Colon (tissue), 2 donors: ENCODE measurements at regions not wholly inside any gene's neighbourhood (a gene's known extent, or its start where the extent isn't known, plus 50 kb on each side); places are given as distances from the start of the nearest gene placed in this dataset.

Experiments
- FAIRE-seq: peaks from 2 replicates; lab custom pipeline; 2012; peaks lifted over from hg19 to GRCh38; lab: Jason Lieb, UNC
- donor health status: control.
- donor health status: control.

DNA sequence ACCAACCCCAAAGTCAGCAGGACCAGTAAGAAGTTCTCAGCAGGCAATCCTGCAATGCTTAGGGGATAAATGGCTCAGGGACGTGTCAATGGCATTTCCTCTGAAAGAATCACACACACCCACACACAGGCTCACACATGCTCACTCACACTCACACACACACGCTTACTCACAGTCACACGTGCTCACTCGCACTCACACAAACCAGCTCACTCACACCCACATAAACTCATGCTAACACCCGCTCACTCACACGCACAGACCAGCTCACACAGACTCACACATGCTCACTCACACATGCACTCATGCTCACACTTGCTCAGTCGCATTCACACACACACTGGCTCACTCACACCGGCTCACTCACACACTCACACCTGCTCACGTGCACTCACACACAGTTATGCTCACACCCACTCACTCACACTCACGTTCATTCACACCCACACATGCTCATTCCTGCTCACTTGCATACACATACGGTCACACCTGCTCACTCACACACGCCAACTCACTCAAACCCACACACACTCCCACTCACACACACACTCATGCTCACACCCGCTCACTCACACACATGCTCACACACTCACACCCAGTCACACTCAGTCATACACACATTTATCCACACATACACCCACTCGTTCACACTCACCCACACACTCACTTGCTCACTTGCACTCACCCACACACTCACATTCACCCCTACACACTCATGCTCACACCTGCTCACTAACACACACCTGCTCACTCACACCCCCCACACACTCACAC lies 436.8 kb downstream of the BCL11B start:
- no peak for FAIRE-seq

DNA sequence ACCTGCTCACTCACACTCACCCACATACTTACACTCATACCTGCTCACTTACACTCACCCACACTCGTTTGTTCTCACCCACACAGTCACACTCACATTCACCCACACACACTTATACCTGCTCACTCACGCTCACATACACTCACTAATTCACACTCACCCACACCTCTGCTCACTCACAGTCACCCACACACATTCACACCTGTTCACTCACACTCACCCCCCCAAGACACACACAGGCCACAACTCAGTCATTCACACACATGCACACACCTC lies 436.2 kb downstream of the BCL11B start:
- FAIRE-seq = no peak

DNA sequence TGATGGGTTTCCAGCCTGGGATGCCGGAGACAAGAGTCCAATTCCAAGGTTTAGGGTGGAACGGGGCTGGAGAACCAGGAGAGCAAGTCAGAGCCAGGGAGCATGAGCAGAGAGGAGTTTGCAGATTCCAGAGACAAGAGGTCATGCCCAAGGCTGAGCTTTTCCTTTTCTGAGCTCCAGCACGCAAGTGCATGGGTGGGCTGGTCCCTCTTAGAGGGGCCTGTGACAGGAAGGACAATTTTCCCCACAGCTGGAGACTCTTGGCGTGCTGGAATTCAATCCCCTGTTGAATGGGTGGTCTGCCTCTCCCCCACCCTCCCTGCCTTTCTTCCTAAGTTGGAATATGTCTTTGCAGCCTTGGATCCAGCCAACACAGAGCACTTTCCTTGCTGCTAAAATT lies 431.9 kb downstream of the BCL11B start:
- no peak for FAIRE-seq

- no peak for FAIRE-seq
Measured at GRCh38 chr14:98840511-98840910, 431.5 kb downstream of the BCL11B start.

DNA sequence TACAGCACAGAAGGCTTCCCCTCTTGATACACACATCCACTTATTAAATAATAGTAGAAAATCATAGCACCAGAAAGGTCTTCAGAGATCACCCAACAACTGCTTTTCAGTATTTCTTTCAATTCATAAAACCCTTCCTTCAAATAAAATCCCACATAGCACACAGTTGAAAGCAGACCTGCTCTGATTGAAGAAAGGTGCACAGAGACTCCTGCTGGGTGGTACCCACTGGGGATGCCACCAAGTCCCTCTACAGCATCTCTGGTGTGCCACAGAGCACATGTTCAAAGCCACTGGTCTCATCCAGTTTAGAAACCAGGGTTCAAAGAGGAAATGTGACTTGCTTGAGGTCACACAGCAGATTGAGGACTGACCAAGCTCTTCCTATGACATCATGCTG lies 427.5 kb downstream of the BCL11B start:
- FAIRE-seq = no peak

- FAIRE-seq = no peak
Measured at GRCh38 chr14:98847521-98848468, 424.2 kb downstream of the BCL11B start.

- no peak for FAIRE-seq
Measured at GRCh38 chr14:98853063-98853729, 418.8 kb downstream of the BCL11B start.

DNA sequence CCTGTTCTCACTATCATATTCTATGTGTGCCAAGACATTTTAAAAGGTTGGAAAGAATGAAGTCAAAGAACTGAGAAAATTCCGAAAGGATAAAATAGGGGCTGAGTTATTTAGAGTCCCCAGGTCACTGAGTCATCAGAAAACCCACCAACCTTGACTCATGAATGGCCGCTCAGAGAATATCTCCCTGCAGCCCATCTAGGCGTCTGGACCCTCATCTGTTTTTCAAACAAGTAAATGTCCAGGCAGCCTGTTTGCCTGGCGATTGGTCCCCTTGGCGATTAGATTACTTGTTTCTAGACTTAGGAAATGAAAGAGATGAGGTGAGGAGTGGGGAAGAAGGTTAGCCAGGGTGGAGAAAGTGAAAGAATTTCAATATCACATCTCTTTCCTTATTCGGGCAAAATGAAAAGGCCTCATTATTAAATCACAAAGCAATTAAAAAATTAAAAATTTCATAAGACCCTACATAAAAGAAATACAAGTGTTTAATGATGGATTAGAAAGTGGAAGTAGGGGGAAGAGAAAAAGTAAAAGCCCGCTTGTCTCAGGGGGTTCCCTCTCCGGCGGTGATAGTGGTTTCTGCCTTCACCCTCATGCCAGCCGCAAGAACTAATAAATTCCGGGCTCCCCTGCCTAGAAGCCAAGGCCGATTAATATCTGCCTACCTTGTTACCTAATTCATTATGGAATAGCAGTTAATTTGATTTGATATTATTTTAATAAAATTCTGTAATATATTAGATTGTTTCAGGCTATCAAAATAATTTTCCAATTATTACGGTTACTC lies 415.9 kb downstream of the BCL11B start:
- no peak for FAIRE-seq

DNA sequence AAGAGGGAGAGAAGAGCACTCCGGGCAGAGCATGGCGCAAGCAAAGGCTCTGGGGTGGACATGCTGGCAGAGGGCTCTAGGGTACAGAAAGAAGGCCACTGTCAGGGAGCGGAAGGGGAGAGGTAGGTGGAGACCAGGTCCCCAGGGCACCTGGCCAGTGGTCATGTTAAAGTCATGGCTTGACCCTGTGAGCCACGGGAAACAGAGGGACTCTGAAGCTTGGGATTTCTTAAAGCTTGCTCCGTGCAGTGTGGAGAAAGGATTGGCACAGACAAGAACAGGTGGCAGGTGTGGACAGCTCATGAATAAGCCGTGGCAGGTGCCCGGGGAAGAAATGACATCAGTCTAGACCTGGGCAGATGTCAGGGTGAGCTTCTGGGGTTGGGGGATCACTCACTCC lies 413.8 kb downstream of the BCL11B start:
- no peak for FAIRE-seq

- FAIRE-seq = no peak
Measured at GRCh38 chr14:98858561-98858960, 413.4 kb downstream of the BCL11B start.

DNA sequence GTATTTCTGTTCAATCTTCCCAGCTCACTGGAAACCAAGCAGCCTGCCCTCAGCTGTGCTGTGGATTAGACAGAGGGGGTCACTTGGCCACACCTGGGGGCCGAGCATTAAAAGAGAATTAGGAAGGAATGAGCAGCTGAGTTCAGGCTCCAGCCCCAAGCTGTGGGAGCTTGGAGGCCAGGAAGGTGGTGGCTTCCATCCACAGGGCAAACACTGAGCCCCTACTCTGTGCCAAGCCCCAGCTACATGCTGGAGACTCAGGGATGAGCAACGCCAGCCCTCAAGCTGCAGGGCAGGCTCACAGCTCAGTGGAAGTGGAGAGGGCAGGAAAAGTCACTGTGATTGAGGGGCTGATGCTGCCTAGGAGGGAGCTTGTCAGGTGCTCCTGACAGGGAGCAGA lies 412.7 kb downstream of the BCL11B start:
- FAIRE-seq = no peak

GRCh38 chr14:98864211-98864610 lies 407.8 kb downstream of the BCL11B start:
- no peak for FAIRE-seq

GRCh38 chr14:98867146-98867545 lies 404.9 kb downstream of the BCL11B start:
- FAIRE-seq = no peak

DNA sequence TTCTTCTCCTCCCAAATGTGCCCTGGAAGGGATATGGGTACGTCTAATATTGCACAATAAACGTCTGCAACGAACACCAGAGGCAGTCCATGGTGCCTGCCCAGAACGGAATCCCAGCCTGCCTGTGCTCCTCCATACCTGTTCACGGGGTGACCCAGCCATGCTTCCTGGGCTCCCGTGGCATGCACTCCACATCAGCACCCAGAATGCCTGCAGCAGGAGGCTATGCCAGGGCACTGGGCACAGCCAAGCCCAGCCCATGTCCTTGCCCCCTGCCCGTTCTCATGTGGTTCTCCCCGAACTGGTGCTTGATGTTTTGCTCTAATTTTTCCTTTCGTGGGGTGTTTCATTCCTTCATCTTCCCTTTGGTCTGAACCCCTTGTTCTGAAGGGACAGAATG lies 404.3 kb downstream of the BCL11B start:
- no peak for FAIRE-seq

DNA sequence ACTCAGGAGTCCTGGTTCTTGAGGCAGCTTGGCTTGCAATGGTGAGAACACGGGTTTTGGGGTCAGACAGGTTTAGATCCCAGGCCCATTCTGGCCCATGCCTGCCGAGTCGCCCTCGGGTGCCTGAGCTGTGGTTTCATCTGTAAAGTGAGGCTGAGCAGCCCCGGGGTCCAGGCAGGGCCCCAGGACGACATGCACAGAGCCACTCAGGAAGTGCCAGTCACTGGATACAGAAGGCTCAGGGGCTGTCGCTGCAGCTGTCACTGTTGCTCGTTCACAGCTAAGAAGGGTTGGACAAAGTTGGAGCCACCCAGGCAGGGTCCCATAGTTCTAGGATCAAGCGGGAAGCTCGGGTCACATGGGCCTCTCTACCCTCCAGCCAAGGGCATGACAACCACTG lies 403.1 kb downstream of the BCL11B start:
- no peak for FAIRE-seq

GRCh38 chr14:98871796-98872195 lies 400.2 kb downstream of the BCL11B start:
- FAIRE-seq = no peak

DNA sequence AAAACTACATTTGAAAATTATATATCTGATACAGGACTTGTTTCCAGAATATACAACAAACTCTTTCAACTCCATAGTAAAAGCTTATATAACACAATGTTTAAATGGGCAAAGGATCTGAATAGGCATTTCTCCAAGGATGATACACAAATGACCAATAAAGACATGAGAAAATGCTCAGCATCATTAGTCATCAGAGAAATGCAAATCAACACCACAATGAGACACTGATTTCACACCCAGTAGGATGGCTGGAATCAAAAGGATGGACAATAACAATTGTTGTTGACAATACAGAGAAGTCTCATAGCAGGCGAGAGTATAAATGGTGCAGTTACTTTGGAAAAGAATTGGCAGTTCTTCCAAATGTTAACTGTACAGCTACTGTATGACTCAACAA lies 394.9 kb downstream of the BCL11B start:
- FAIRE-seq = no peak

DNA sequence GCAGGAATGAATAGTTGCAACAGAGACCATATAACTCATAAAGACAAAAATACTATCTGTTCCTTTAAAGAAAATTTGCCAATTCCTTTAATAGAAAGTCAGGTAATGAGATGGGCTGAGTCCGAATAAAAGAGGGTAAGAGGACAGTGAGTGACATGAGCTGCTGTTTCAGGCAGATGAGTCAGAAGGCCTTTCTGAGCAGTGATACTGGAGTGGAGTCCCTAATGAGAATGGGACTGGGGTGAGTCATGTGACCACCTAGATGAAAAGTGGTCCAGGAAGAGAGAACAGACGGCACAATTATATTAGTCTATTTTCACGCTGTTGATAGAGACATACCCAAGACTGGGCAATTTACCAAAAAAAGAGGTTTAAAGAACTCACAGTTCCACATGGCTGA lies 393.7 kb downstream of the BCL11B start:
- FAIRE-seq = no peak

DNA sequence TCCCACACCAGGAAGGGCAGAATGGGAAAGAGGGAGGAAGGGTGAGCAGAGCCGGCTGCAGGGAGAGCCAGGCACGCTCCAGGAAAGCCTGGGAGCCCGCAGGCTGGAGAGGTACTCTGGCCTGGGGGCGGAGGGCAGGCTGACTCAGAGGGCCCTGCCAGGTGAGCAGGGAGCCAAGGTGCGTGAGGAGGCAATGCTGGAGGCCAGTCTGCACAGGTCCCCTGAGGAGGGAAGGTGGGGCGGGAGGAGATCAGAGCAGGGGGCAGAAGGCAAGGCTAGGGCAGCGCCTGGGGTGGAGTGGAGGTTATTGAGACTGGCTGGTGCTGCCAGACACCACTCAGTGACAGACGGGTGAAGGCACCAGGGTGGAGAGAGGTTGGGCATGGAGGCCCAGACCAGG lies 385.0 kb downstream of the BCL11B start:
- no peak for FAIRE-seq

DNA sequence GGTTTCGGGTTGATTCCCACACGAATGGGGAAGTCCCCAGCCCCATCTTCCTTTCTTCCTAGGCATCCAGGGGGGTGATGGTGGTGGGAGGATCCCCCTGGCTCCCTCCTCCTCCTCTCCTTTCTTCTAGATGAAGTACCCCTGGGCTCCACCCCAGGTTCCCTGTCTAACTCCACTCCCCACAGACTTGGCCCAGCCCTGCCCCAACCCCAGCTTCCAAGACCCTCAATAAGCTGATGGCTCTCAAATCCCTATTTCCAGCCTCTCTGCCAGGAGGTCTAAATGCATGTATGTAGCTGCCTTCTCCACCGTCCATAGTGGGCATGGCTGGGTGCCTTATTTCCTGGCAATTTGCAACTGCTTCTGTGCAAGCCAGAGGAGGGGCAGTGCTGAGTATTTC lies 383.7 kb downstream of the BCL11B start:
- FAIRE-seq = no peak

DNA sequence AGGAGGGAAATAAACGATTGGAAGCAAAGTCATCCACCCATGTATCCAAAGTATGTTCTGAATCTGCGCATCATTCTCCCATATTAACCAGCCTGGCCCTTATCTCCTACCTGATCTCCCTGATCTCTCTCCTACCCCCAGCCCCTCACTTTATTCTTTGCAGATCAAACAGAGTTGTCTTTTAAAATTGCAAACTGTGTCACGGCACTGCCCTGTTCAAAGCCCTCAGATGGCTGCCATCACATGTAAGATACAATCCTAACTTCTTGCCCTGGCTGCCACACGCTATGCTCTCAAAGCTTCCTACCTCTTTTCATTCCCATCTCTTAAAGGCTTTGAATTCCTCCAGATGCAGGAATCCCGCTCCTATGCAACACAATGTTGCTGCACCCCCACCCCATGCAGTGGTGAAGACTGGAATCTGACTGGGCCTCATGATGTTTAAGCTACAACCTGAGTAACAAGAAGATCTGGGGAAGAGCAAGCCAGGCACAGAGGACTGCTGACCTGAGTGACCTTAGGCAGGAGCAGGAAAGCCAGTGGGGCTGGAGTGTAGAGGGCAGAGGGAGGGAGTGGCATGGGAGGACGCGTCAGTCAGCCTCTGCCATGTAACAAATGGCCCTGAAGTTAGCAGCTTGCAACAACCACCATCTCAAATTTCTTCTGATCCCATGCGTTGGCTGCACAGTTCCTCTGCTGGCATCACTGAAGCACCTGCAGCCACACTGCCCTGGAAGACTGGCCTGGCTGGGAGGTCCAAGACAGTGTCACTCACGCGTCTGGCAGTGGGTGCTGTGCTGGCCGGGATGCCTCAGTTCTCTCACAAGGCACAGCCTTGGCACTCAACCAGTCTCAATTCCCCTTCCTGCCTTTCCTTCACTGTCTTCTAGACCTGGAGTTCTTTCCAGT lies 382.8 kb downstream of the BCL11B start:
- no peak for FAIRE-seq
